Colon (tissue), 2 donors: ENCODE measurements at regions not wholly inside any gene's neighbourhood (a gene's known extent, or its start where the extent isn't known, plus 50 kb on each side); places are given as distances from the start of the nearest gene placed in this dataset.

Experiments
- FAIRE-seq: peaks from 2 replicates; lab custom pipeline; 2012; peaks lifted over from hg19 to GRCh38; lab: Jason Lieb, UNC
- donor health status: control.
- donor health status: control.

DNA sequence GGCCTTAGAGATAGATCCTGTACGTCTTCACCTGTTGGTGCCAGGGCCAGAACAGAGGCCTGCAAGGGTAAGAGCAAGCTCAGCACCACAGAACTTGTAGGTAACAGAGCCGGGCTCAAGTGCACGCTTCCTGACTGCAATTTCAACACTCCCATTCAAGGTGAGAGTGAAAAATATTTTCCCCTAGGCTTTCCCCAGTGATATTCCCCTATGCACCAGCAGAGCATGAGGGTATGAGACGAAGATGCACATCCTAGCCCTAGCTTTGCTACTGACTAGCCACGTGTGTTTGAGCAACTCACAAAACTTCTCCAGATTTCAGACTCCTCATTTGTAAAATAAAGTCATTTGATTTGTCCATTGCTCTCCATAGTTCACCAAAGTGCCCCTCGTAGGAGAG is 411.6 kb downstream of the ZNF521 start:
- FAIRE-seq, result no peak

DNA sequence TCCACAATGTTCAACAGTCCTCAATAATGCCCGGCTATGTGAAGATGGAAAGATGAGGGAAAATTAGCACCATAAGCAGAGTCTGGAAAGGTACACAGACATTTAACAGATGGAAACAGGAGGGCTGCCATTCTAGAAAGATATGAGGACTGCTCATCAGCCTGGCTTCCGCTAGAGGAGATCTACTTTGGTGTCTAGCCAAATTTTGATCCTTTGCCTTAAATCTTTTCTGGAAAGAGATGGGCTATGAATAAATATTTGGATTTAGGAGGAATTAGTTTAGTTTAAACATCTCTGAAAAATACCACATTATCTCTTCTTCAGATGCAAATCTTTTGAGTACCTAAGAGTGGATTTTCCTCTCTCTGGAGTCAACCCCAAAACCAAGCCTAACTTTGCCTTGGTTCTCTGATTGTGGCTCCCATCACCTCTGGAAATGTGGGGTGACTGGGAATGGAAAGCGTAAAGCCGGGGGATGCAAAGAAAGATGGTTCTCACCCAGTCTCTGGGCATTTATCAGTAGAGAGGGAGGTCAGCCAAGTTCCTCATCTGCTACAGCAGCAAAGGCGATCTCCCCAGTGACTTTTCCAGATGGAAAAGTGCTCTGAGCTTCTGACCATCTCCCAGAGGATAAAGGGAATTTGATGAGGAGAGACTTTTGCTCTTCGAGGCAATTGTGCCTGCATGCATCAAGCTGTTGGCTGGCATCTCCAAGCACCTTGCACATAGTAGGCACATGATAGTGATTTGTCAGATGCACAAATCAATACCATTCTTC is 410.6 kb downstream of the ZNF521 start:
- FAIRE-seq, result no peak

DNA sequence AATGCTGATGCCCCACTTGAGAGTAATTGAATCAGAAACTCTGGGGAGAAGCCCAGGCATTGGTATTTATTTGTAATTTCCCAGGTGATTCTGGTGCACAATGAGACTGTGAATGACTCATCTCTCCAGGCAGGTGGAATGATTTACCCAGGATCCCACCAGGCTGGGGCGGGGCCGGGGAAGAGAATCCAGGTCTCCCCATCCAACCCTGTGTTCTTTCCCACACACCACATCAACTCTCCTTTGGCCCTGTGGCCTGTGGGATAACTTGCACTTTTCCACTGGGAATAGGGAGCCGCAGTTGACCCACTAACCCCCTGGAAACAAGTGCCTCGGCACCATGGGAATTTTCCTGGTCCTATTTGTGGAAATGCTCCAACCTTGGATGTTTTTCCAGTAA is 409.8 kb downstream of the ZNF521 start:
- FAIRE-seq, result no peak

DNA sequence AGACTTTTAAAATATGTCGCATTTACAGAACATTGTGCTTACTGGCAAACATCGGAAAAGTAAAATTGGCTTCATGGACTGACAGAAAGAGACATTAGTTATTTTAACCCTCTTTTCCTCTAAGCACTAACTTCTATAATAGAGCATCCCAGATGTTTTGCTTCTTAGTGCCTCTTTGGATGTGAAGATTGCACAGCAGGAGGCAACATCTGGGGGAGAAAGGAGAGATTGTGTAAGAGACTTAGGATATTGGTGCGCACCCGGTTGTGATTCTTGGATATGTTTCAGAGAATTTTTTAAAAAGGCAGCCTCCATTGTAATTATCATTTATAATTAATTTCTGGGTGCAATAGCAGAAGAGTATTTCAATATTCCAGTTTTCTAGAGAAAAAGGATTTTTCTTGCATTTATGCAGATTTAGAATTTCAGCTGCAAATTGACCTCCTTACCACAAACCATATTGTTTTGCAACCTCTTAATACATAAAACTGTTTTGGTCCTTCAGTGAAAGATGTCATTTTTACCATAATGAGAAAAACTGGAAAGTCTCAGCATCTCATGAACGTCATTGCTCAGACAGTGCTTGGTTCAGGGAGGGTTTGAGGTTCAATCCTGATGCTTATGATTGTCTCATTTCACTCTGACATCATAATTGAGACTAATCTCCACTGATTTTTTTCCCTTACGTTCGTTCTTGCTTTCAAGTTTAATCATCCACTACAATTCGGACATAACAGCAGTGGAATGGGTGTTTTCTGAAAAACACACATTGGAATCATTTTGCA is 404.3 kb downstream of the ZNF521 start:
- no peak for FAIRE-seq

DNA sequence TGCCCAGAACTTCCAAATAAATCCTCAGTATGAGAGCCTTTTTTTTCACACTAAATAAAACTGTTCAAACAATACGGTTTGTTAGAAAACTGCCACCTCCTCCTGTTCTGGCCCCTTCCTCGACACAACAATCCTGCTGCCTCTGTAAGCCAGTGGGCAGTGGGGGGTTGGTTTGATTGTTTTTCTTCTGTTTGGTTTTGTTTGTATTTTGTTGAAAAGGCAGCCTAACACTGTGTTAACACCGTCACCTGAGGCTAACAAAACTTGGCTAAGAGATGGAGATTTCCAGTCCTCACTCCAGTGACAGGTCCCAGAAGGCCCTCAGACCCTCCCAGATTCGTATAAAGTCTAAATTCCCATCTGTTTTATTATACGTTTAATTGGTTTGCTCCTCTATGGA is 402.1 kb downstream of the ZNF521 start:
- no peak for FAIRE-seq

DNA sequence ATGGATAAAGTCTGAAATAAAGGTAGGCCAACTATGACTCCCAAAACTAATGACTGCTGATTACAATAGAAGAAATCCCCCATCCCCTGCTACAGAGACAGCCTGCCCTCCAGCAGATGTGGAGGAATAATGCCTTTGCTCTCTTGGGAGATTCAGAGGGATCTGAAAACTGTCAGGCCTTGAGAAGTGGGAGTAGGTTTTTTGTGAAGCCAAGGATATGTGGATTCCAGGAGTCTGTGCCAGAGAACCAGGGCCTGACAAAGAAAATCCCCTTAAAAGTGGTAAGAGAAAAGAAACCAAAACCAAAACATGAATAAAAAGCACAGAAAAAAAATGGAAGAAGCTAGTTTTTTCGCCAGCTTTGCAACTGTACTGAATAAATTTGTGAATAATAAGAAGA is 397.6 kb downstream of the ZNF521 start:
- FAIRE-seq, result no peak

DNA sequence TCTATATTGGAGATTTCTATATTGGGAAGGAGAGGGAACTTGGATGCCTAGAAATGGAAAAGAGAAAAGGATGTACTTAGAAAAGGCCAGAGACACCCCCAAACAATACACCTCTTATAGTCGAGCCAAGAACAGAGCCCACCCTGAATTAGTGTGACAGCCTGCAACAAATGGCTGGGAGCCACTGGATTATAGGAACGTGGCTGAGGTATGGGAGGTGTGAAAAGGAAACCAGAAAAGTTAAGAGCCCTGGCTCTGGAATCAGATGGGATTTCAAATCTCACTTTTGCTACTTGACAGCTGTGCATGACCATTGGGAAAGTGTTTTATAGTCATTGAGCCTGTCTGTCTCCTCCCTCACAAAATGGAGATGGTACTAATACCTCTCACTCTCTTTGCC is 394.0 kb downstream of the ZNF521 start:
- no peak for FAIRE-seq

DNA sequence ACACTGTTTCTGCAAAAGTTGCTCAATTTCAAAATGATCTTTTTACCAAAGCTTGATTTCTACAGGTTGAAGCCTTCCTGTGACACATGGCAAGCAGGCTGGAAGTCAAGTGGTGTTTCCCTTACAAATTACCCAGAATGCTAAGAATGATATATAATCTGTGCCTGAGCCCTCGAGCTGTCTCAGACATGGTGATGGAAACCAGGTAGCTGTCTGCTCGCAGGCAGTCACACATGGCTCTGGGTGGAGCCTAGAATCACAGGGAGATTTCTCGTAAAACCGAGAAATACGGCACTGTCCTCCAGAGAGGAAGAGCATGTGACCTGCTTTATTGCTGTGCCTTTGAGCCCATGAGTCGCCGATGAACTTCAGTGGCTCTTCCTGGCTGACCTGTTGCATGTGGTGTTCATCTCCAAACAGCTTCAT is 392.9 kb downstream of the ZNF521 start:
- FAIRE-seq, result no peak

DNA sequence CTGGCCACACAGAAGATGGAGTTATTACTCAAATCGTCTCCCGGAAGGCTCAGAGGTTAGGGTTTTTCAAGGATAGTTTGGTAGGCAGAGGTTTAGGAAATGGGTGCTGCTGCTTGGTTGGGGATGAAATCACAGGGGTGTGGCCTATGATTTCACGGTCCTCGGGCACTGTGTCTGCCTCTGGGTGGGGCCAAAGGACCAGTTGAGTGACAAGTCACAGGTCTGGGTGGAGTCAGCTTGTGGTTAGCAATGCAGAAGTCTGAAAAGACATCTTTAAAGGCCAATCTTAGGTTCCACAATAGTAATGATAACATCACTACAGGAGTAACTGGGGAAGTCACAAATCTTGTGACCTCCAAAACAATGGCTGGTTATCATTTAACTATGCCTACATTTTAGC is 387.8 kb downstream of the ZNF521 start:
- FAIRE-seq, result no peak

DNA sequence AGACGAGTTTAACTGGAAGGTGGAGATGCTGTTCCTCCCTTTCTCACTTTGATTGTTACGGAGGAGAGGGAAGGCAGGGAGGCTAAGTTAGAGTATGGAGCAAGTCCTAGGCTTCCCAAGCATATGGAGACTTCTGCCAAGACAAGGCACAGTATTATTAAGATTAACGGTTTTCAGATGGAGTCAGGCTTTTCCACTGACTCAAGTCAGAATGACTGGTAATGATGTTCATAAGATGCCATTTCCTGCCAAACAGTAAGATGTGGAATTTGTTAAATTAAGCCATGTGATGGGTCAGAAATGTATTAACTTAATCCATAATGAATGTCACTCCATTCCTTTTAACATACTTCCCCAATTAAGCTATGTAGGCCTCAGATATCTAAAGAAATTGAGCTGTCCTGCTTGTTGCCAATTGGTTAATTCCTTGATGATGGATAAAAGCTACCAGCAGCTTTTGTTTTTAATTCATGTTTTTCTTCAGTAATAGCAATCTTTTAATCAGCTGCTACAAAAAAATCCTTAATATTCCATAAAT is 383.7 kb downstream of the ZNF521 start:
- no peak for FAIRE-seq

DNA sequence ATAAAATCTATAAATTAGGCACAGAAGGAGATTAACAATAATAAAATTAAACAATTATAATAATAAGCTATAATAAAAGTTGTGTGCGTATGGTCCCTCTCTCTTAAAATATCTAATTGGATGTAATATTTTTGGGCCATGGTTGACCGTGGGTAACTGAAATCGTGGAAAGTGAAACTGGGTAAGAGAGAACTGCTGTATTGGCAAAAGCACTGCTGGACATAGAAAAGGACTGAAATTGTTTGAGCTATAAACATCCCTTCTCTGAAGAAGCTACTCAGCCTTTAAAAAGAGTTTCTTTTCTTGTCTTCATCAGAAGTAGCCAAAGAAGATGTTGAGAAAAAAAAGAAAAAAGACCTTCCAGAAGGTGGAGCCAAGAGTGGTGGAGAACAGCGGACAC is 379.4 kb downstream of the ZNF521 start:
- no peak for FAIRE-seq

DNA sequence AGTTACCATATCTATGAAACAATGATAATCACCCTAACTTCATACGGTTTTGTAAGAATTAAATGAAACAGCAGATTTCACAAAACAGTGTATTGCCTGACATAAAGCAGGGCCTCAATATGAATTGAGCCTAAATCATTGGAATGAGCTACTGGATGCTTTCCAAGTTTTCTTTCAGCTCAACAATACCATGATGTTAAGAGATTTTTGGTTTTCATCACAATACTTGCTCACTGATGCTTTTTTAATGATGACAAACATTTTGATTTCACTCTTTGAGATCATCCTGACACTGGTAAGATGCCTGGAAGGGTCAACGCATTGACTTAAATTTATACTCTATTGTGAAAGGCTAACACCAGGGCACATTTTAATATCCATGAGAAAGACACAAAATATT is 377.5 kb downstream of the ZNF521 start:
- FAIRE-seq, result no peak

DNA sequence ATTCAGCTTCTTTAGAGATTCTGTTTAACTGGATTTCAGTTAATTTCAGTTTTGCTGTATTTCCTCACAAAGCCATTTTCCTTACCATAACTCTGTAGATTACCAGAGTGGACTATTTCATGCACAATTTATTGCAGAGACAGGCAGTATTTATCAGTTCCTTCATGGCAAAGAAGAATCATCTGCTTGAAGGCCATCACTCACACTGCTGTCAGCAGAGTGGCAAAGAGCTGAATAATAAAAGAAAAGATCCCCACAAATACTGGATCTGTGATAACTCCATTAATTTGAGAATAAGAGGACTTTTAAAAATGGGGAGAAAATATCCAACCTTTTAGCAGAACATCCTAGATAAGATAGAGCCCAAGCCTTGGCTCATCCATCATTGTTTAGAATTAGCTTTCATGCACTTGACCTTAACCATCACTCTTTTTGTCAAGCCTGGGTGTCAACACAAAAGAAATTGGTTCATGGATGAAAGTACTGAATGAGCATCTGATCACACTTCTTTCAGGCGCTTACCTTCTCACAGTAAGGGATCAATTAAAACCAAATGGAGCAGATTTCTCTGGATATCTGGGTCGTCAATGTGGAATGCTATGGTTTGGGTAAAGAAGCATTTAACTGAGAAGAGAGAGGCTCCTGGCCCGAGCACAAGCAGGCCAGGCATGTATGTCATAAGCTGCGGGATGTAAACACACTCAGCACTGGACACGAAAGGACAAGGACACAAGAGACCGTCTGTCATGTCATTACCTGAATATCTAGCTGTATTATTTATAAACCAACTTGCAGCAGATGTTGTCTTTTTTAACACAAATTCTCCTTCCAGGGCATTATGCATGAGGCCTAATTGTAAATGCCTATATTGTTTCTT is 376.2 kb downstream of the ZNF521 start:
- no peak for FAIRE-seq

DNA sequence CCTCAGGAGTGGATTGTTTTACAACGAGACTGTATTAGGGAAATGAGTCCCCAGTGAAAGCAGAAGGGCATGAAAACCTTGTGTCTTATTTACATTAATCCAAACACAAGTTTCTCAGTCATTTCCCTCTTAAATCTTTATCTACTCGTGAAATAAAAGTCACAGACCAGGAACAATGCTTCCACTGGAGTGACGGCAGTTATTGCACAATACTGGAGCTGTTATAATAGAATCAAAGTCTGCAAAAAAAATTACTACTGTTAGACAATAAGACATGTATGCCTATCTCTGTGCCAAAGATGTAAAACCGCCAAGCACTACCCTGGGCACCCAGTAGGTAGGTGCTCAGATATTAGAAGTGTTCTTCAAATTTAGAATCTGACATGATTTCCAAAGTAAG is 375.5 kb downstream of the ZNF521 start:
- no peak for FAIRE-seq

DNA sequence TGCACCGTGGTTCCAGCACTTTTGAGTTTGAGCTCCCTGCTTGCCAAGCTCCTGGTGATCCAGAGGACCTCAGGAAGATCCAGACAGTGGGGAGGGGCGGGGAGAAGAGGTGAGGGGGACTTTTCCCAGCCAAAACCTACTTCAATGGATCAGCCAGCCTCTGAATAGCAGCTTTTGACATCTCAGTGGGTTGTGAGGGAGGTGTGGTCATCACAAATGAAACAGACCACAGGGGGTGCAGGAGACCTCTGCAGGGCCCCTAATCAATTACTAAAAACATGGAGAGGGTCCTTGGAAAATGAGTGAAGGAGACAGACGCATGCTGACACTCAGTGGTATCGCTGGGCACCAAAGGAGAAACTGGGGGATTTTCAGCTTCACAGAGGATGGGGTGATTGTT is 372.7 kb downstream of the ZNF521 start:
- FAIRE-seq, result no peak

DNA sequence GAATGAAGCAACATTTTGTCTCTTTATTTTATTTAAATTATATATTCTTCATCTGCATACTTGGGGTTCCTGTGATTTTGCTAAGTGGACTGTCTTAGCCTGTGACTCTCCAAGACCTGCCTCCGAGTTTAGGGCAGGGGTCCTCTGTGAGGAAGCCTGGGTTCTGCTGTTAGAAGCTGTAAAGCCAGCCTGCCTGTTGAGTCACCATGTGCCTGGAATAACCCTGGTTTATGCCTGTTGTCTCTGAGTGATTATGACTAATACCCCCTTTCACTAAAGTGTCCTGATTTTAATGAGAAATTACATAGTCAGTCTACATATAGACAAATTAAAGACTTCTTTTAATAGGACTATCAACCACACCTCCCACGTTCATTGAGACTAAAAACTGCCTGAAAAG is 369.1 kb downstream of the ZNF521 start:
- no peak for FAIRE-seq

DNA sequence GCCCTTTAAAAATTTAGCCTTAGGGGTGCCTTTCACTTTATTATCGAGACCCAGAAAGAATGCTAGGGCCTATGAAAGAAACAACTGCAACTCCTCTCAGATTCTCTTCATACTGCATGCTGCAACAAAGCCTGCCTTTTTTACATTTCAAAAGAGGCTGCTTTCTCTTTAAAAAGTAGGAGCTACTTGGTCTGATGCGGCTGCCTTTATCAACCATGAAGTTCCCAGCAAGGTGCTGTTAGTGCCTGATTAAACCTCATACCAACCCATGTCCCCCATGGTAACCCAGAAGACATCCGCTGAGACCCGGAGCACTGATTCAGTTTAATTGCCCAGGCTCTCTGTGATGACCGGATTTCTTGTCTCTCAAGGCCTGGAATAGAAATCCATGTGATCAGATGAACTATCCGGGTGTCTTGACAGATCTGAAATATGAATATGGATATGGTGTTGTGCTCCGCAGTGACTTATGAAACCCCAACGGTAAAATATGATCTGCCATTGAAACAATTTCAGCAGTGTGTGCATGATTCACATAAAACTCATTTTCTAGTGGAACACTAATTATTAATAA is 368.3 kb downstream of the ZNF521 start:
- FAIRE-seq, result no peak

DNA sequence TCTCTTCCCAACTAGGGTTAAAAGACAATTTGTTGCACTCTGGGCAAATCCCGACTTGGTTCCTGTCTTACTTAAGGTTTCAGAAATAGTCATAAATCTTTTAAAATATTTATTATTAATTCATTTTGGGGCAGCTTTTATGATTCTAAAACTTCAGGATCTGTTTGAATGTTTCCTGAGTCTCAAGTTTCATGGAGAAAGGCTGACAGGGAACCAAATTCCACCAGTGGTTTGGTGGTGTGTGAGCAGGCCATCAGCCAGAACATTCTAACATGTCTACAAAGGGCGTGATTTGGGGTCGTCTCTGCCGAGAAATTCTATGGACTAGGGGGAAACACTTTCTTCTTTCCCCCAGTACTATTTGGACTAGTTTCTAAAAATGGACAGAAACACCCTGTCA is 366.4 kb downstream of the ZNF521 start:
- no peak for FAIRE-seq

DNA sequence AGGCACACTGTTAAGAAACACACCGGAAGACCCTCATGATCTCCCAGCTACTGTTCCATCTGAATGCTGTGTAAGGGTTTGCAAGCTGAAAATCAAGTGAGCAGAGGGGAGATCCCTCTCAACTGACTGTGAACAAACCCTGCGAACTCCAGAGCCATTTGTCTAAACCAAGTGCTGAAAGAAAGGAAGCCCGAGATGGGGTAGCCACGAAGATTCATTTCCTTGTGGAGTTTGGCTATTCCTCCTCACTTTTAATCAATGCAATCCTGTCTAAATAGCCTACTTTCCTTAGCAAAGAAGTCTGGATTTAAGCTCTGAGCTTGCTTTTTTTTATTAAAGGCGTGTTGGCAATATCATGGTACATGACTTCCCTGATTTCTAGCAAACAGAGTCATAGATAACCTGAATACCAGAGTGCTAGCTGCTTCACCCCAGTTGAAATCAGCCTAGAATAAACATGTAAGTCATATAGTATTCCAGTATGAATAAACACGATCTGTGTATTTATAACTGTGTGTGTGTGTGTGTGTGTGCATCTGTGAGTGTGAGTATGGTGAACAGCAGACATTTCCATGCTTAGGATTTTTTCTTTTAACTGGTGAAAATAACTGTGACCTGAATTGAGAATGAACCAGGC is 365.2 kb downstream of the ZNF521 start:
- no peak for FAIRE-seq

DNA sequence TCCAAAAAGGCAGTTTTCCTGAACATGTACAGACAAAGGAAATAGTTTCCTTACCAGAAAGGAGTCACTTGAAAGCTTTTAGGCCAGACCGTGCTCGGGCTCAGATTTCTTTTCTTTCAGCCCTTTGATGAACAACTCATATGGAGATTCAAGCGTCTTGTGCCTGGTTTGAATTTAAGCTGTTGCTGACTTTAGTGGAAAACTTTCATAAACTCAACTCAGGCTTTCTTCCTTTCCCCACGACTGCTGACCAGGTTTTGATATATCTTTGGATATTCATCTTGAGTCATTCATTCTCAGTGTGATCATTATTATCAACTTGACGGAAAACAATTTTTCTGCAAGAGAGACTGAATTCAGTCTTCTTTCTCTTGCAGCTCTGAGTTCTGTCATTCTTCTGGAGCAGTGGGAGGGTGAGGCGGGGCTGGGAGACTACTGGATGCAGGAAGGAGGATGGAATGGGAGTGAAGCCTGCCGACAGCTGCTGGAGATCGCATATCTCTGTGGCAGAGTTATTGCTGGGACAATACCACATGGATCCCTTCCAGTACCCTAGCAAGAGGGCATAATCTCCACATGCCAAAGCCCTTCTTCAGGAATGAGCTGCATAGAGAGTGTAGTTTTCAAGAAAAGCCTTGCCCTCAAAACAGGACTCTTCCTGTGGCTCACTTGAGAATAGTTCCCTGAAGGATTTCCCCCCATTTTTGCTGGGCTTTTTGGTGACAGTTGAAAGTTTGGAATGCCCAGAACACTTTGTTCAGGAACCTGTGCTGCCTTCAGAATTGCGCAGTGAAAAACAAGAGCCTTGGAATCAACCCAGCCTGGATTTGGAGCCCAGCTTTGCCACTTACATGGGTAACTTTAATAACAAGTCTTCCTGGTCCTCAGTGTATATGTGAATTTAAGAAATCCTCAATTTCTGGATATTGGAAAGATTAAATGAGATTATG is 364.4 kb downstream of the ZNF521 start:
- FAIRE-seq, result no peak
